ENCODE measurements at regions not wholly inside any gene's neighbourhood (a gene's known extent, or its start where the extent isn't known, plus 50 kb on each side); places are given as distances from the start of the nearest gene placed in this dataset.
"Not testable (repeated sequence)": the region's sequence is repeated elsewhere in the genome, so short reads cannot be mapped to it uniquely, and the experiment has no call there.

GRCh38 chrX:69060631-69061408, 104.4 kb downstream of the PJA1 start:
- no peaks in the 10 kb centered on the region for H3K4me1 Mint-ChIP-seq (ENCODE audit: low read depth)
- no peaks in the 10 kb centered on the region for H3K27me3 Mint-ChIP-seq (ENCODE audit: low read depth)
- no peak overlapping the region for H3K4me3 Mint-ChIP-seq
- no peak overlapping the region for H3K27ac Mint-ChIP-seq
- no peaks in the 10 kb centered on the region for H3K9me3 Mint-ChIP-seq
- no peaks in the 10 kb centered on the region for H3K36me3 Mint-ChIP-seq (ENCODE audit: low read depth)

- no peaks in the 10 kb centered on the region for H3K36me3 Mint-ChIP-seq (ENCODE audit: low read depth)
- H3K9me3 Mint-ChIP-seq = no peaks in the 10 kb centered on the region
- no peaks in the 10 kb centered on the region for H3K4me1 Mint-ChIP-seq (ENCODE audit: low read depth)
- no peak overlapping the region for H3K4me3 Mint-ChIP-seq
- no peaks in the 10 kb centered on the region for H3K27me3 Mint-ChIP-seq (ENCODE audit: low read depth)
- H3K27ac Mint-ChIP-seq = no peak overlapping the region
Measured at GRCh38 chrX:69055193-69055592, 110.1 kb downstream of the PJA1 start.

DNA sequence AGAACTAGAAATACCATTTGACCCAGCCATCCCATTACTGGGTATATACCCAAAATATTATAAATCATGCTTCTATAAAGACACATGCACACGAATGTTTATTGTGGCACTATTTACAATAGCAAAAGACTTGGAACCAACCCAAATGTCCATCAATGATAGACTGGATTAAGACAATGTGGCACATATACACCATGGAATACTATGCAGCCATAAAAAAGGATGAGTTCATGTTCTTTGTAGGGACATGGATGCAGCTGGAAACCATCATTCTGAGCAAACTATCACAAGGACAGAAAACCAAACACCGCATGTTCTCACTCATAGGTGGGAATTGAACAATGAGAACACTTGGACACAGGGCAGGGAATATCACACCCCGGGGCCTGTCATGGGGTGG, 110.8 kb downstream of the PJA1 start:
- H3K4me3 Mint-ChIP-seq; H3K4me1 Mint-ChIP-seq (ENCODE audit: low read depth); H3K36me3 Mint-ChIP-seq (ENCODE audit: low read depth); H3K9me3 Mint-ChIP-seq; H3K27ac Mint-ChIP-seq; H3K27me3 Mint-ChIP-seq (ENCODE audit: low read depth): not testable (repeated sequence)

GRCh38 chrX:69051901-69052300, 113.4 kb downstream of the PJA1 start:
- Mint-ChIP-seq H3K27me3 (ENCODE audit: low read depth) (no peaks in the 10 kb centered on the region), H3K27ac (no peak overlapping the region), H3K4me3 (no peak overlapping the region), H3K9me3 (no peaks in the 10 kb centered on the region), H3K4me1 (ENCODE audit: low read depth) (no peaks in the 10 kb centered on the region), H3K36me3 (ENCODE audit: low read depth) (no peaks in the 10 kb centered on the region)

- H3K9me3 Mint-ChIP-seq = no peaks in the 10 kb centered on the region
- no peak overlapping the region for H3K27ac Mint-ChIP-seq
- H3K27me3 Mint-ChIP-seq (ENCODE audit: low read depth) = no peaks in the 10 kb centered on the region
- no peaks in the 10 kb centered on the region for H3K4me1 Mint-ChIP-seq (ENCODE audit: low read depth)
- no peaks in the 10 kb centered on the region for H3K36me3 Mint-ChIP-seq (ENCODE audit: low read depth)
- no peak overlapping the region for H3K4me3 Mint-ChIP-seq
Measured at GRCh38 chrX:69050051-69050765, 115.0 kb downstream of the PJA1 start.

DNA sequence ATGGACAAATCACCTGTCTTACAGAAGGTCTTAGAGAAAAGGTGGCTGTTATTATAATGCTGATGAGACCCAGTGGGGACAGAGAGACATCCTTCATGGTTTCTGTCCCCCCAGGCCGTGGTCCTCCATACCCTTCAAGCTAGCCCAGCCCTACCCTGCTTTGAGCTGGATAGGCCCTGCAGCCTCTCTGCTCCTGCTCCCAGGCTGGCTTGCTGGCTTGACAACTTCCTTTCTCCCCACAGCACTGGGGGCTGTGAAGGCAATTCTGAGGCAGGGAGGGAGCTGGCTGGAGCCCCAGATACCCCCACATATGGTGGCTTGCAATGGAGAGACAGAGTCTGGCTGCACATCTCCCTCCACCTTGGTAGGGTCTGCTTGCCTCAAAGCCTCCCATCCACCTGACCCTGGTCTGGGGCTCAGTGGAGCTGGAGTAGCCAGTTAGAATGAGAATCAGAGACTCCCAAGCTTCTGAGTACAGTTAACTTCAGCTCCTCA, 118.2 kb downstream of the PJA1 start:
- H3K4me3 Mint-ChIP-seq = no peak overlapping the region
- H3K27me3 Mint-ChIP-seq (ENCODE audit: low read depth) = no peaks in the 10 kb centered on the region
- H3K4me1 Mint-ChIP-seq (ENCODE audit: low read depth) = no peaks in the 10 kb centered on the region
- no peak overlapping the region for H3K27ac Mint-ChIP-seq
- no peaks in the 10 kb centered on the region for H3K36me3 Mint-ChIP-seq (ENCODE audit: low read depth)
- H3K9me3 Mint-ChIP-seq = no peaks in the 10 kb centered on the region

DNA sequence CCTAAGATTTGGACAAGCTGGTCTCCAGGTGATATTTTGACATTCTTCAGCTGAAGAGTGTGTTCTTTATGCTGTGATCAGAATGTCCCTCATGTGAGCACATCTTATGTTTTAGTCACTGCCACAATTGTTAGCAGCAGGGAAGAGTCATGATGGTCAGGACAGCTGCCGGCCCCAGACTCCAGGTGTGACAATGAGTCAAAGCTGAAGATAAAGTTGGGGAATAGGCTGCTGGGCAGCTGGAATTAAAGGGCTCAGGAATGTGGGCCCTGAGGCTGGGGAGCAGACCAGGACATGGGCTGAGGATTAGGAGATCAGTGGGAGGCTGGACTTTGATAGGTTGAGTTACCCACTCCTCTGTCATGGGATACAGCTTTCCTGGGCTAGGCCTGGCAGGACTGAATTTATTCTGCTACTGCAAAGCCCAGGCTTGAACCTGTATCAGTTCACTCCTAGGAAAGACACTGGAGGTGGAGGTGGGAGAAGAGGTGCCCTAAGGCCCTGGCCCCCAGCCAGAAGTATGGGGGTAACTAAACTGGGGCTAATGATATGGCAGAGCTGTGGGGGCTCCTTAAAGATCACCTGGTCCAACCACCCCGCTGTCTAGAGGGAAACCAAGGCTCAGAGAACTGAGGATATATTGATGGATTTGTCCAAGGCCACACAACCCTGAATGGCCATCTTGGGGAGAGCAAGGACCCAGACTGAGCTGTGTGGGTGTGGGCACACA, 119.5 kb downstream of the PJA1 start:
- Mint-ChIP-seq H3K9me3 (no peaks in the 10 kb centered on the region), H3K27me3 (ENCODE audit: low read depth) (no peaks in the 10 kb centered on the region), H3K36me3 (ENCODE audit: low read depth) (no peaks in the 10 kb centered on the region), H3K27ac (no peak overlapping the region), H3K4me1 (ENCODE audit: low read depth) (no peaks in the 10 kb centered on the region), H3K4me3 (no peak overlapping the region)

DNA sequence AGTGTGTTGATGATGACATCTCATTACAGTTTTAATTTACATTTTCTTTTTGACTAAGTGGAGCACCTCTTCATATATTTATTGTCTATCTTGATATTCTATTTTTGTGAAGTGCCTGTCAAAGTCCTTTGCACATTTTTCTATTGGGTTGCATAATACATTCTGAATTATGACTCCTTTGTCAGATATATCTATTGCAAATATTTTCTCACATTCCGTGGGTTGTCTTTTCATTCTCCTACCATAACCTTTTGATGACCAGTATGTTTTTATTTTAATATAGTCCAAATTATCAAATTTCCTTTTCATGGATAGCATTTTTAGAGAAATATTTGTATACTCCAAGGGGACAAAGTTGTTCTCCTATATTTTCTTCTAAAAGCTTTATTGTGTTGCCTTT, 126.4 kb downstream of the PJA1 start:
- Mint-ChIP-seq H3K27ac (no peak overlapping the region), H3K27me3 (ENCODE audit: low read depth) (no peaks in the 10 kb centered on the region), H3K36me3 (ENCODE audit: low read depth) (no peaks in the 10 kb centered on the region), H3K4me1 (ENCODE audit: low read depth) (no peaks in the 10 kb centered on the region), H3K9me3 (no peaks in the 10 kb centered on the region), H3K4me3 (no peak overlapping the region)

- H3K9me3 Mint-ChIP-seq = no peaks in the 10 kb centered on the region
Measured at GRCh38 chrX:69038188-69038587, 127.1 kb downstream of the PJA1 start.

DNA sequence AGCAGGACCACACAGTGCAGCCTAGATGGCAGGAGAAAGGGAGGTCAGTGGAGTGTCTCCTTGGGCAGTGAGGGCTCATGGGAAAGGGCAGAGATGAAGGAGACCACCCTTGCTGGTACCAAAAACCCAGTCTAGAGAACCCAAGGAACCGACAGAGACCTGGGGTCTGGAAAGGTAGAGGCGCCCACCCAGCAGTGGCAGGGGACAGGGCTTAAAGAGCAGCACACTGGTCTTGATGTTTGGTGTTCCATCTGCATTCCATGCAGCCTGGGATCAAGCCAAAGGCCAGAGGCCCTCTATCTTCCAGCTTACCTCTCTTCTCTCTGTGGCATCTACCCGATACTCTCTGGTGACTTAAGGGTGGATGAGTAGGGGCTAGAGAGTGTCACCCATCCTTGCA, 127.5 kb downstream of the PJA1 start:
- Mint-ChIP-seq H3K9me3 (no peaks in the 10 kb centered on the region), H3K27ac (no peak overlapping the region), H3K27me3 (ENCODE audit: low read depth) (no peaks in the 10 kb centered on the region), H3K36me3 (ENCODE audit: low read depth) (no peaks in the 10 kb centered on the region), H3K4me1 (ENCODE audit: low read depth) (no peaks in the 10 kb centered on the region), H3K4me3 (no peak overlapping the region)

More at GRCh38 chrX:69038188-69038587, 127.1 kb downstream of the PJA1 start:
- no peaks in the 10 kb centered on the region for H3K27me3 Mint-ChIP-seq (ENCODE audit: low read depth)
- no peaks in the 10 kb centered on the region for H3K4me1 Mint-ChIP-seq (ENCODE audit: low read depth)
- H3K36me3 Mint-ChIP-seq (ENCODE audit: low read depth) = no peaks in the 10 kb centered on the region
- no peak overlapping the region for H3K4me3 Mint-ChIP-seq
- H3K27ac Mint-ChIP-seq = no peak overlapping the region

DNA sequence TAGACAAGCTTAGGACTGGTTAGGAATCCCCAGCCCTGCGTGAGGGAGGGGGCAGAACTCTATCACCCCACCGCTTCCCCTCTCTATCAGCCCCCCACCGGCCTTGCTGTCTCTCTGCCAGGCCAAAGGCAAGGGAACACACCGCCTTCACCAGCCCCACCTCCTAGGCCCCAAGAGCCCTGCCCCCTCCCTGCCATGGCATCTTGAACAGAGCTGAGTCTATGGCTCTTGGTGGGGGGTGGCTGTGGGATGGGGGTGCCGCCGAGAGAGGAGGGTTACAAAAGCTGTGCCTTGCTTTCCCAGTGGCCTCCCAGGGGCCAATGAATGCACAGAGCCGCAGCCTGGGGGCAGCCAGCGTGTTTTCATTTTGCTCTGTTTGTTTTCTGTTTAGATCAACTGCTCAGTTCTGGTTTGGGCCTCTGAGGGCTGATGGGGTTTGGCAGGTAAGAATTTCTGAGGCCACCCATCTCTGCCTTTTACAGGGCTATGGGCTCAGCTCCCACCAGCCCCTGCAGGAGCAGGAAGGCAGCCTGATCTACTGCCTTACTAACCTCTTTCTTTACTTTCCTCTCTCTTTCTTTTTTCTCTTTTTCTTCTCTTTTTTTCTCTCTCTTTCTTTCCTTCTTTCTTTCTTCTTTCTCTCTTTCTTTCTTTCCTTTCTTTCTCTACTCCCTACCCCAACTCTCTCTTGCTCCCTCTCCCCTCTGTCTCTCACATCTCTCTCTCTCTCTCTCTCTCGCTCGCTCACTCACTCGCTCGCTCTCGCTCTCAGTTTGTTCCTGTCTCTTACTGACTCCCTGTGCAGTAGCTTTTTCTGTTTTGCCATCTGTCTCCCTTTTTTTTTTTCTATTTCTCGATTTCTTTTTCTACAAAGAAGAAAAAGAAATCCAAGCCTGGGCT, 128.3 kb downstream of the PJA1 start:
- Mint-ChIP-seq H3K9me3 (no peaks in the 10 kb centered on the region), H3K27me3 (ENCODE audit: low read depth) (no peaks in the 10 kb centered on the region), H3K36me3 (ENCODE audit: low read depth) (no peaks in the 10 kb centered on the region), H3K27ac (no peak overlapping the region), H3K4me1 (ENCODE audit: low read depth) (no peaks in the 10 kb centered on the region), H3K4me3 (no peak overlapping the region)

- Mint-ChIP-seq H3K27ac (no peak overlapping the region), H3K4me3 (no peak overlapping the region), H3K9me3 (no peaks in the 10 kb centered on the region), H3K4me1 (ENCODE audit: low read depth) (no peaks in the 10 kb centered on the region), H3K27me3 (ENCODE audit: low read depth) (no peaks in the 10 kb centered on the region), H3K36me3 (ENCODE audit: low read depth) (no peaks in the 10 kb centered on the region)
Measured at GRCh38 chrX:69034451-69034850, 130.8 kb downstream of the PJA1 start.

- Mint-ChIP-seq H3K27ac (no peak overlapping the region), H3K4me3 (no peak overlapping the region), H3K9me3 (no peaks in the 10 kb centered on the region), H3K4me1 (ENCODE audit: low read depth) (no peaks in the 10 kb centered on the region), H3K36me3 (ENCODE audit: low read depth) (no peaks in the 10 kb centered on the region), H3K27me3 (ENCODE audit: low read depth) (no peaks in the 10 kb centered on the region)
Measured at GRCh38 chrX:69033936-69034335, 131.3 kb downstream of the PJA1 start.

DNA sequence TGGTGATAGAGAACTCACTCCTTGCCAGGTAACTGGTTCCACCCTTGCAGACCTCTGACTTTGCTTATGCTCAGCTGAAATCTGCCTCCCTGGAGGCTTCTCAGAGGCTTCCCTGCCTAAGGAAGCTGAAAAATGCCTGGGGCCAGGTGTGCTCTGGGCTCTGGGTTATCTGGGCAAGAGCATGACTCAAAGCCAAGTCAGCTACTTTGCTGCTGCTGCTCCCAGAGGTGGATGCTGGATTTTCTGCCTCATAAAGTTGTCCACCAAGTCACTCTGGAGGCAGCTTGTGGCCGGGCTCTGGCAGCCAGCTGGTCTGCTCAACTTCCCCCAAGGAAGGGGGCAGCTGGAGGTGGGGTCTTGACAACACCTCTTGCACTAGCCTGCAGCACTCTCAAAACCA, 132.7 kb downstream of the PJA1 start:
- Mint-ChIP-seq H3K36me3 (ENCODE audit: low read depth) (no peaks in the 10 kb centered on the region), H3K27me3 (ENCODE audit: low read depth) (no peaks in the 10 kb centered on the region), H3K4me1 (ENCODE audit: low read depth) (no peaks in the 10 kb centered on the region), H3K27ac (no peak overlapping the region), H3K4me3 (no peak overlapping the region), H3K9me3 (no peaks in the 10 kb centered on the region)
